SK-N-SH (cell line): ENCODE measurements at regions not wholly inside any gene's neighbourhood (a gene's known extent, or its start where the extent isn't known, plus 50 kb on each side); places are given as distances from the start of the nearest gene placed in this dataset.
A peak's percentile ranks its signal among the peaks of the same experiment; 100 is the strongest.

ENCODE experiments used
- CTCF ChIA-PET: fragments of 300-600, 350-600 bp; formaldehyde crosslinking; extraction: SDS; loops from one replicate; lab custom pipeline; 2021; lab: Yijun Ruan, JAX
- POLR2A ChIA-PET: fragments of 350-600 bp; sonication (Branson Sonifier 250); formaldehyde crosslinking; extraction: SDS; loops from one replicate; lab custom pipeline; 2020; ENCODE audit warnings: antibody characterized with exemption, inconsistent platforms; lab: Yijun Ruan, JAX
- DNase-seq: peaks from one replicate; pipeline ENCODE4 v3.0.0; 2012
- H2AFZ ChIP-seq: fragments of 200-600 bp; sonication (generic); 2 replicates; pipeline ENCODE4 v1.8.1; 2016; ENCODE audit warnings: antibody characterized with exemption, mild to moderate bottlenecking, low read depth
- H3F3A ChIP-seq: fragments of 200-600 bp; sonication (generic); replicated peaks from 2 replicates; pipeline ENCODE3; 2016; ENCODE audit warnings: antibody characterized with exemption, mild to moderate bottlenecking; ENCODE audit not compliant: insufficient read depth
- H3K27ac ChIP-seq, 2 experiments: fragments of 200-500 bp in 1 of 2; fragments of 200-600 bp in 1 of 2; sonication (Bioruptor generic) in 1 of 2; sonication (generic), shearing (Covaris generic) in 1 of 2; 2 replicates each; pipeline versions ENCODE4 v1.5.1 to v1.6.1; 2014 to 2016; ENCODE audit warnings: low read depth in 2 of 2, inconsistent platforms in 1 of 2, low read length in 1 of 2, mild to moderate bottlenecking in 1 of 2, mixed read lengths in 1 of 2
- H3K27me3 ChIP-seq: fragments of 200-600 bp; sonication (generic), shearing (Covaris generic); 2 replicates; pipeline ENCODE4 v1.6.1; 2016; ENCODE audit warnings: mixed run types; ENCODE audit not compliant: insufficient read depth
- H3K36me3 ChIP-seq, 2 experiments: fragments of 200-500 bp in 1 of 2; fragments of 200-600 bp in 1 of 2; sonication (Bioruptor generic) in 1 of 2; sonication (generic) in 1 of 2; replicated peaks in 1 of 2; 2 replicates each; pipeline versions ENCODE3 to v1.5.1; 2014 to 2016; ENCODE audit warnings: low read length in 1 of 2, mild to moderate bottlenecking in 1 of 2; ENCODE audit not compliant: insufficient read depth in 2 of 2, control insufficient read depth in 1 of 2
- H3K4me1 ChIP-seq, 2 experiments: fragments of 200-500 bp in 1 of 2; fragments of 200-600 bp in 1 of 2; sonication (Bioruptor generic) in 1 of 2; sonication (generic), shearing (Covaris generic) in 1 of 2; 2 replicates each; pipeline versions ENCODE4 v1.5.1 to v1.6.1; 2014 to 2016; ENCODE audit warnings: low read depth in 1 of 2, low read length in 1 of 2, mixed run types in 1 of 2; ENCODE audit not compliant: insufficient read depth in 2 of 2, control insufficient read depth in 1 of 2
- H3K4me2 ChIP-seq: fragments of 200-600 bp; sonication (generic), shearing (Covaris generic); 2 replicates; pipeline ENCODE4 v1.6.1; 2017; ENCODE audit warnings: mixed run types
- H3K4me3 ChIP-seq, 2 experiments: fragments of 200-500 bp in 1 of 2; fragments of 200-600 bp in 1 of 2; sonication (Bioruptor generic) in 1 of 2; sonication (generic), shearing (Covaris generic) in 1 of 2; 2 replicates each; pipeline versions ENCODE4 v1.5.1 to v1.8.1; 2014 to 2016; ENCODE audit warnings: low read depth in 2 of 2, inconsistent platforms in 1 of 2, low read length in 1 of 2, mild to moderate bottlenecking in 1 of 2, mixed read lengths in 1 of 2, moderate library complexity in 1 of 2
- H3K79me2 ChIP-seq: fragments of 200-600 bp; sonication (generic); 2 replicates; pipeline ENCODE4 v1.8.1; 2017; ENCODE audit warnings: mild to moderate bottlenecking; ENCODE audit not compliant: insufficient read depth
- H3K9ac ChIP-seq: fragments of 200-600 bp; sonication (generic); 2 replicates; pipeline ENCODE4 v1.6.1; 2017; ENCODE audit warnings: mixed run types
- H3K9me2 ChIP-seq: fragments of 200-600 bp; sonication (generic); 2 replicates; pipeline ENCODE4 v1.6.1; 2017; ENCODE audit warnings: mixed run types
- H3K9me3 ChIP-seq: fragments of 200-600 bp; sonication (generic); 2 replicates; pipeline ENCODE4 v1.6.1; 2017; ENCODE audit warnings: mixed run types, mild to moderate bottlenecking, moderate library complexity
- H4K20me1 ChIP-seq: fragments of 200-600 bp; sonication (generic); 2 replicates; pipeline ENCODE4 v1.6.1; 2017; ENCODE audit warnings: mild to moderate bottlenecking, mixed run types; ENCODE audit not compliant: insufficient read depth
- CHD2 ChIP-seq: fragments of 150-350 bp; IDR thresholded peaks from 2 replicates; pipeline ENCODE4 v1.6.1; 2018; ENCODE audit warnings: low read length; ENCODE audit not compliant: partially characterized antibody
- ELF1 ChIP-seq: IDR thresholded peaks from 2 replicates; pipeline ENCODE4 v1.4.0; 2012
- GABPA ChIP-seq: IDR thresholded peaks from 2 replicates; pipeline ENCODE4 v1.4.0; 2012; ENCODE audit warnings: low read depth, mild to moderate bottlenecking
- GATA2 ChIP-seq: sonication (generic); formaldehyde crosslinking; IDR thresholded peaks from 2 replicates; pipeline ENCODE4 v1.5.0; 2020; ENCODE audit warnings: mild to moderate bottlenecking, missing genetic modification reagents
- NFIC ChIP-seq: IDR thresholded peaks from 2 replicates; pipeline ENCODE4 v1.4.0; 2012; ENCODE audit warnings: borderline replicate concordance
- POLR2AphosphoS5 ChIP-seq: IDR thresholded peaks from 2 replicates; pipeline ENCODE4 v1.6.1; 2012; ENCODE audit warnings: low read depth, low read length
- RAD21 ChIP-seq: IDR thresholded peaks from 2 replicates; pipeline ENCODE4 v1.6.1; 2012; ENCODE audit warnings: mild to moderate bottlenecking, low read length
- RCOR1 ChIP-seq: fragments of 150-350 bp; IDR thresholded peaks from 2 replicates; pipeline ENCODE4 v1.6.1; 2017; ENCODE audit warnings: antibody characterized with exemption, low read length
- RXRA ChIP-seq: IDR thresholded peaks from 2 replicates; pipeline ENCODE4 v1.4.0; 2012; ENCODE audit warnings: low read depth, mild to moderate bottlenecking, borderline replicate concordance
- YY1 ChIP-seq: IDR thresholded peaks from 2 replicates; pipeline ENCODE4 v1.4.0; 2012; ENCODE audit warnings: low read depth, mild to moderate bottlenecking
- WGBS: methylation state at CpG from one replicate; pipeline ENCODE4 v1.1.6; 2017; ENCODE audit warnings: low lambda C conversion rate; 5-methylcytosine and 5-hydroxymethylcytosine counted together
- TF ChIP-seq, protein P1 (sequence below): IDR thresholded peaks from 2 replicates; pipeline ENCODE4 v1.4.0; 2012; ENCODE audit warnings: low read depth
- TF ChIP-seq, protein P2 (sequence below): IDR thresholded peaks from 2 replicates; pipeline ENCODE4 v1.4.0; 2012; ENCODE audit warnings: low read depth, borderline replicate concordance

DNA sequence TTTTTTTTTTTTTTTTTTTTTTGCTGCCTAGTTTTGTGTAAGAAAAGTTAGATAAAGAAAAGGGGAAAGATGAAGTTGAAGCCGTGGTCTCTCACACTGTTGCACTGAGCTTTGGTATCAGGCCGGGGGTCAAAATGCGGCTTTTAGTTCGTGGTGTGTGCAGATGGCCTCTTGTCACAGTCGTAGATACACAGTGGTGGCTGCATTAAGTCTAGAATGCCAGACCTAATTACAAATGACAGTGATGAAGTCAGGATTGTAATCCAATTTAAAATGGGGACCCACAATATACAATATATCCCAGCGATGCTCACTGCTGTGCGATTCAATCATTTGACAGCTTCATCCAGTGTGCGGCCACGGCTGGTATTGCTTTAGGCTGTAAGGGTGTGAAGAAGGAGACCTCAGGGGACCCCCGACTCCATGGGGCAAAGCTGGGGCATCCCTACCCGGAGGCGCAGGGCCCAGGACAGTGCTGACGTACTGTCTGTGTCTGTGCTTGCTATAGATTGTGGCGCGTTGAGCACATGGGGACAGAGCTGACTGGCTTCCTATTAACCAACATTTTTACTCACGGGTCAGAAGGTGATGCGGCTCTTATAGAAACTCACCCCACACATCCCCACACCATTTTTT, 210.0 kb upstream of the SOX4 start (continued):
- TF ChIP-seq RCOR1, result peak; percentile 83

DNA sequence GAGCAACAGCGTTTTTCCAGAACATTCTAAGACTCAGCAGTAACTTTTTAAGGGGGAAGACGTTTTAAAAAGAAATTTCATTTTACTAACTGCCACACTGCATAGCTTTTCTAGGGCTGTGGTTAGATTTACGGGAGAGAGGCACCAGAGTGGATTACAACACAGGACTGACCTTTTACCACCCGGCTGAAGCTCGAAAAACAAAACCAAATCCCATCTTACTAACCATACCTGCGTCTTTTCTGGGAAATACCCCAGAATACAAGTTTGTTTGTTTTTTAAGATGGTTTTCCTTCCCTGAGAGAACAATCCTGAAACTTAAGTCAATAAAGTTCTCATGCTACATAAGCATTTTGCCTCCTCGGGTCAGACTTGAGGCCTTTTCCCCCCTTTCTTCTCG, 209.3 kb upstream of the SOX4 start:
- Histone ChIP-seq H3K9me2 (no peaks in the 10 kb centered on the region), H2AFZ (no peak overlapping the region), H3K4me1 (peaks cover 0 to 28% of the 10 kb centered on the region in 2 experiments; a peak in 2 of 4 replicates), H3K4me2 (no peak overlapping the region), H3F3A (no peaks in the 10 kb centered on the region), H3K9me3 (no peaks in the 10 kb centered on the region), H4K20me1 (no peaks in the 10 kb centered on the region), H3K9ac (no peak overlapping the region), H3K36me3 (no peaks in the 10 kb centered on the region), H3K79me2 (no peaks in the 10 kb centered on the region), H3K4me3 (no peak overlapping the region)
- CTCF ChIA-PET, result interaction anchor here (0.8 to 2.5 kb wide), 6 partner anchors 10 to 508 kb away, joined by 3 to 19 read pairs (median 3); partner anchors contain the start of gene SOX4
- peak; percentile 21 for DNase-seq
- WGBS, result 72% methylated on average over 8 of the region's 8 CpGs
- TF ChIP-seq GATA2, result no peak
- no peak for TF ChIP-seq NFIC
- no peak for TF ChIP-seq ELF1
- TF ChIP-seq YY1, result no peak
- TF ChIP-seq, protein P1, sequence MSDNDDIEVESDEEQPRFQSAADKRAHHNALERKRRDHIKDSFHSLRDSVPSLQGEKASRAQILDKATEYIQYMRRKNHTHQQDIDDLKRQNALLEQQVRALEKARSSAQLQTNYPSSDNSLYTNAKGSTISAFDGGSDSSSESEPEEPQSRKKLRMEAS, result no peak
- no peak for TF ChIP-seq CHD2
- no peak for TF ChIP-seq RAD21
- TF ChIP-seq RXRA, result no peak
- TF ChIP-seq RCOR1, result no peak
- TF ChIP-seq, protein P2, sequence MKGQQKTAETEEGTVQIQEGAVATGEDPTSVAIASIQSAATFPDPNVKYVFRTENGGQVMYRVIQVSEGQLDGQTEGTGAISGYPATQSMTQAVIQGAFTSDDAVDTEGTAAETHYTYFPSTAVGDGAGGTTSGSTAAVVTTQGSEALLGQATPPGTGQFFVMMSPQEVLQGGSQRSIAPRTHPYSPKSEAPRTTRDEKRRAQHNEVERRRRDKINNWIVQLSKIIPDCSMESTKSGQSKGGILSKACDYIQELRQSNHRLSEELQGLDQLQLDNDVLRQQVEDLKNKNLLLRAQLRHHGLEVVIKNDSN, result no peak
- TF ChIP-seq POLR2AphosphoS5, result no peak
- TF ChIP-seq, all 33 proteins: peak for 0
- POLR2A ChIA-PET, result interaction anchor here (0.7 to 3.0 kb wide), 9 partner anchors 9 to 350 kb away, joined by 3 to 42 read pairs (median 6); no protein-coding TSS in a partner anchor
- no peaks in the 10 kb centered on the region for H3K27me3 ChIP-seq
- H3K27ac ChIP-seq, result peak overlapping the region in 1 of 2 experiments; percentile 99; a peak in 2 of 4 replicates

DNA sequence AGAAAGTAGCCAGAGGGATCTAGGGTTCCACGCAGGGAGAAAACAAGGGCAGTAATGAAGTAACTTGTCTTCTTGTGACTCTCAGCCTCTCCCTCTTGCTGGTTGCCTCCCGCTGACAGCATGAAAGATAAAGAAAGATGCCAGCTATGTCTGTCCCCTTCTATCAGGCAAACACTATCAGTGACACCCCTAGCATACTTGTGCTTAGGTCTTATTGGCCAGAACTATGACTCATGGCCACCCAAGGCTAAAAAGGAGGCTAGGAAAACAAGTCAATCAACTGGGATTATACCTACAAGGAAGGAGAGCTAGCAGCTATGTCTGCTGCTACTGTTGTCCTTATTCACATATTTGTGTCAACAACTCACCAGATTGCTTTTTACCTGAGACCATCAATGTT, 206.8 kb upstream of the SOX4 start:
- Histone ChIP-seq H3K4me1 (peaks cover 0 to 22% of the 10 kb centered on the region in 2 experiments; a peak in 2 of 4 replicates), H3K9ac (no peak overlapping the region), H3F3A (no peaks in the 10 kb centered on the region), H2AFZ (no peak overlapping the region), H3K9me2 (no peaks in the 10 kb centered on the region), H3K79me2 (no peaks in the 10 kb centered on the region), H3K9me3 (no peaks in the 10 kb centered on the region), H3K27ac (no peak overlapping the region; a peak in 1 of 4 replicates), H4K20me1 (no peaks in the 10 kb centered on the region), H3K4me3 (no peak overlapping the region), H3K4me2 (no peak overlapping the region), H3K27me3 (no peaks in the 10 kb centered on the region)
- DNase-seq, result no peak
- 94% methylated on average over 2 of the region's 2 CpGs for WGBS
- CTCF ChIA-PET, result interaction anchor here (0.6 kb wide), 1 partner anchor 1793 kb away, joined by 3 read pairs; no protein-coding TSS in a partner anchor
- TF ChIP-seq GABPA, result no peak
- TF ChIP-seq, all 33 proteins: peak for 0
- POLR2A ChIA-PET, result no interaction called here
- no peaks in the 10 kb centered on the region for H3K36me3 ChIP-seq
